Mesothelial cell of epicardium (in vitro differentiated cells): ENCODE measurements at regions not wholly inside any gene's neighbourhood (a gene's known extent, or its start where the extent isn't known, plus 50 kb on each side); places are given as distances from the start of the nearest gene placed in this dataset.

Source experiments
- DNase-seq, 2 experiments: peaks; one replicate each; pipeline ENCODE4 v3.0.0; 2021; ENCODE audit warnings: low spot score in 2 of 2; ENCODE audit not compliant: unreplicated experiment in 2 of 2
- H3K27ac Mint-ChIP-seq: 2 replicates; pipeline ENCODE4 v1.8.0; 2021; ENCODE audit warnings: mixed read lengths
- H3K27me3 Mint-ChIP-seq: 2 replicates; pipeline ENCODE4 v1.8.0; 2021; ENCODE audit warnings: low read depth, mixed read lengths
- H3K36me3 Mint-ChIP-seq: 2 replicates; pipeline ENCODE4 v1.8.0; 2021; ENCODE audit warnings: mixed read lengths
- H3K4me1 Mint-ChIP-seq: 2 replicates; pipeline ENCODE4 v1.8.0; 2021; ENCODE audit warnings: mixed read lengths
- H3K4me3 Mint-ChIP-seq: 2 replicates; pipeline ENCODE4 v1.8.0; 2021; ENCODE audit warnings: mild to moderate bottlenecking, moderate library complexity, mixed read lengths
- H3K9me3 Mint-ChIP-seq: 2 replicates; pipeline ENCODE4 v1.8.0; 2021; ENCODE audit warnings: mixed read lengths
- TF ChIP-seq, protein P1 (sequence below): fragments of 200-600 bp; sonication (generic); IDR thresholded peaks from one replicate; pipeline ENCODE4 v1.5.0; 2021; ENCODE audit warnings: antibody characterized with exemption; ENCODE audit not compliant: unreplicated experiment

DNA sequence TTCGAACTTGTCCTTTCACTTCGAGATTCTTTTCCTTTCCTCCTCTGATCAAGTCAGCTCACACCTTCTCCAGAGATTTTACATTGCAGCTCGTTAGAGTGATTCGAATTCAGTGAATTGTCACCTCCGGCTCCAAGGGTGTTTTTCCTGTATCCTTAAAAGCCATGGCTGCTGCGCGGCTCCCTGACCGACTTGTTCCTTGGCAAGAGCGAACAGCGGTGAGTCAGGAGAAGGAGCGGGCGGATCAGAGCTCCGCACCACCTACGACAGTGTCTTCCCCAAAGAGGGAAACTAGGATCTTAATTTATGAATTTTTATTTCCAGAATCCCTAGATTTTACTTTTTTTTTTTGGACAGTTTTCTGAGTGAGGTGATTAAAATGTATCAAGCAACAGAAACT is 204.4 kb upstream of the ADGRL2 start:
- no peak for DNase-seq
- Mint-ChIP-seq H3K4me3 (no peak overlapping the region), H3K9me3 (peaks cover 6% of the 10 kb centered on the region), H3K4me1 (peaks cover 12% of the 10 kb centered on the region), H3K27me3 (no peaks in the 10 kb centered on the region), H3K36me3 (no peaks in the 10 kb centered on the region), H3K27ac (no peak overlapping the region)
- TF ChIP-seq, protein P1, sequence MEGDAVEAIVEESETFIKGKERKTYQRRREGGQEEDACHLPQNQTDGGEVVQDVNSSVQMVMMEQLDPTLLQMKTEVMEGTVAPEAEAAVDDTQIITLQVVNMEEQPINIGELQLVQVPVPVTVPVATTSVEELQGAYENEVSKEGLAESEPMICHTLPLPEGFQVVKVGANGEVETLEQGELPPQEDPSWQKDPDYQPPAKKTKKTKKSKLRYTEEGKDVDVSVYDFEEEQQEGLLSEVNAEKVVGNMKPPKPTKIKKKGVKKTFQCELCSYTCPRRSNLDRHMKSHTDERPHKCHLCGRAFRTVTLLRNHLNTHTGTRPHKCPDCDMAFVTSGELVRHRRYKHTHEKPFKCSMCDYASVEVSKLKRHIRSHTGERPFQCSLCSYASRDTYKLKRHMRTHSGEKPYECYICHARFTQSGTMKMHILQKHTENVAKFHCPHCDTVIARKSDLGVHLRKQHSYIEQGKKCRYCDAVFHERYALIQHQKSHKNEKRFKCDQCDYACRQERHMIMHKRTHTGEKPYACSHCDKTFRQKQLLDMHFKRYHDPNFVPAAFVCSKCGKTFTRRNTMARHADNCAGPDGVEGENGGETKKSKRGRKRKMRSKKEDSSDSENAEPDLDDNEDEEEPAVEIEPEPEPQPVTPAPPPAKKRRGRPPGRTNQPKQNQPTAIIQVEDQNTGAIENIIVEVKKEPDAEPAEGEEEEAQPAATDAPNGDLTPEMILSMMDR = no peak

DNA sequence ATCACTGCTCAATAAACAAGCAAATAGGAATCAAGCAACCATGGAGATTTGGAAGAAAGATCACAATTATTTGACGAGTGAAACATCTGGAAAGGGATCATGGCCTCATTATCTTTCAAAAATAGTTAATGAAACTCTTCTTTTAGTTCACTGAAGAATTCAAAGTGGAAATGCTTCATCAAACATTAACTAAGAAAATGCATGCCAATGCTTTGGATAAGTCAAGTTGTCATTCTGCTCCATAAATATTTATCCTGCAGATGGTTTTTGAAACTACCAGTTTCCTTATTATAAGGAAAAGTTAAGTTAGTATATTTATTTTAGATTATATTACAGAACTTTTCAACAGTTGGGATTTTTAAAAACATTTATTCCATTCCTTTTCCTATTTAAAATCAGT is 206.5 kb upstream of the ADGRL2 start:
- no peak overlapping the region for H3K4me3 Mint-ChIP-seq
- no peaks in the 10 kb centered on the region for H3K27me3 Mint-ChIP-seq
- no peak overlapping the region for H3K27ac Mint-ChIP-seq
- no peaks in the 10 kb centered on the region for H3K4me1 Mint-ChIP-seq
- no peak for DNase-seq
- H3K9me3 Mint-ChIP-seq = peaks cover 14% of the 10 kb centered on the region
- TF ChIP-seq, protein P1 = no peak
- H3K36me3 Mint-ChIP-seq = no peaks in the 10 kb centered on the region

- H3K4me1 Mint-ChIP-seq = peaks cover 4% of the 10 kb centered on the region
- TF ChIP-seq, protein P1 = no peak
- H3K4me3 Mint-ChIP-seq = no peak overlapping the region
Observed at GRCh38 chr1:81592233-81592632, 208.5 kb upstream of the ADGRL2 start.

DNA sequence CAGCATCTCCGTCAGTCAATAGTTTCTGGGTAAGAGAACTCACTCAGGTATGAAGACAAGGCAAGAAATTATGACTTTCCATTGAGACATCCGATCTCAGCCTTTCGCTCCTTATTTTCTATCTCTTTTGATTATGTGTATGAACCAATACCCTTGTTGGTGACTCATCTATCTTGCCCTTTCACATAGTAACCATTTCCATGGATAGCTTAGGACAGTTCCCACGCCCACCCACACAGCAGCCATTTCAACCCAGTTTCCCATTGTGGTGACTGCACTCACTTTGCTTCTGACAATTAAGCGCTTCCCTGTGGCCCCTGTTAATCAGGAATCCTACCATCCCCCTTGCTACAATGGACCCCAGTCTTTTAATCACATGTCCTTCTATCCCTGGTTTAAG is 210.6 kb upstream of the ADGRL2 start:
- Mint-ChIP-seq H3K27me3 (no peaks in the 10 kb centered on the region), H3K4me3 (no peak overlapping the region), H3K9me3 (peaks cover 14% of the 10 kb centered on the region), H3K36me3 (no peaks in the 10 kb centered on the region), H3K4me1 (peaks cover 18% of the 10 kb centered on the region), H3K27ac (no peak overlapping the region)
- TF ChIP-seq, protein P1 = no peak
- no peak for DNase-seq

More at GRCh38 chr1:81592233-81592632, 208.5 kb upstream of the ADGRL2 start:
- Mint-ChIP-seq H3K36me3 (no peaks in the 10 kb centered on the region), H3K27me3 (no peaks in the 10 kb centered on the region), H3K27ac (no peak overlapping the region), H3K9me3 (peaks cover 14% of the 10 kb centered on the region)
- DNase-seq = no peak

GRCh38 chr1:81588149-81588548 is 212.6 kb upstream of the ADGRL2 start:
- Mint-ChIP-seq H3K9me3 (peaks cover 14% of the 10 kb centered on the region), H3K36me3 (no peaks in the 10 kb centered on the region), H3K27me3 (no peaks in the 10 kb centered on the region), H3K27ac (no peak overlapping the region), H3K4me1 (peaks cover 30% of the 10 kb centered on the region), H3K4me3 (no peak overlapping the region)
- no peak for DNase-seq
- TF ChIP-seq, protein P1 = no peak

DNA sequence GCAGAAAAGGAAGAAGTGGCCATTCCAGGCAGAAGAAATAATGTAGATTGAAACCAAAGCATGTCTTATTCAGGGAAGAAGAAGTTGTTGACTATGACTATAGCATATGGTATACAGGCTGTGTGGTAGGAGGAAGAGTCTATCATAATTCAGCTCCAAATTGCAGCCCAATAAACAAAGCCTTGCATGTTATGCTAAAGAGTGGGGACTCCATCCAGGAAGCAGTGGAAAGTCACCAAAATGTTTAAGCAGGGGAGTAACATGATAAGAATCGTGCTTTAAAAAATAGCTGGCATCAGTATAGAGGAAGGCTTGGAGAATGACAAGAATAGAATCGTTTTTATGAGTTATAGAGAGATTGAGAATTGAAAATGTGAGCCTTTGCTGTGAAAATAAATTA is 213.3 kb upstream of the ADGRL2 start:
- Mint-ChIP-seq H3K4me3 (no peak overlapping the region), H3K27me3 (no peaks in the 10 kb centered on the region), H3K27ac (no peak overlapping the region), H3K36me3 (no peaks in the 10 kb centered on the region), H3K9me3 (peaks cover 14% of the 10 kb centered on the region), H3K4me1 (peaks cover 35% of the 10 kb centered on the region)
- TF ChIP-seq, protein P1 = no peak
- no peak for DNase-seq
